ENCODE measurements at regions not wholly inside any gene's neighbourhood (a gene's known extent, or its start where the extent isn't known, plus 50 kb on each side); places are given as distances from the start of the nearest gene placed in this dataset.

DNA sequence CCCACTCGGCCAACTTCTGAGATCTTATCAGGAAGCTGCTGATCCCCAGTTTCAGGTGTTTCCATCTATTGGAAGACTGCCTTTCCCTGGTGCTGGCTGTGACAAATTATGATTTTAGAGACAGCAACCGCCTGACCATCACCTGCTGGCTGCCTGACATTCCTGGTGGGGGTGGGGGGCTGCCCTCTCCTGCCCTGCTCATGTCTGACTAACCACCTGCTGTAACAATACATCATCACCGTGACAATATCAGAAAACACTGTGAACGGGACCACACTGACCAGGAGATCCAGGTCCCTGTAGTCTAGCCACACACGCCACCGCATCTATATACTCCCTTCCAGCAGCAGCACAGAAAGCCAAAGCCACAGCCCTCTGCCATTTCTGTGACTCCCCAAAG is 537.5 kb downstream of the QKI start:
- DNase-seq (ENCODE audit: low read depth in 2 of 2): no peak

DNA sequence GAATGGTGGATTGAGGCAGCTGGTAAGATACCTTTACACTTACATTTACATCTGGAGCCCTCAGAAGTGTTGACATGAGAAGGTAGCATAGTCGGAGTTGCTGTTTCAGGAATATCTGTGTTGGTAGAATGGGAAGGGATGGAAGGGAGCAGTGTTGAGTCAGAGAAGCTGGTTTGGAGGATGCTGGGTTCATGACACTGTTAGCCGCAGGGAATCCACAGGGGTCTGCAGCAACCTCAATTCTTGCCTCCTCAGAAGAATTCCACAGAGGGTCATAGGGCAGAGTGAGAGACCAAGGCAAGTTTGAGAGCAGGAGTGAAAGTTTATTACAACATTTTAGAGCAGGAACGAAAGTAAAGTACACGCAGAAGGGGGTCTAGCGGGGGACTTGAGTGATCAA is 536.8 kb downstream of the QKI start:
- DNase-seq (ENCODE audit: low read depth in 2 of 2): no peak

- DNase-seq (ENCODE audit: low read depth in 2 of 2): no peak
Observed at GRCh38 chr6:163950159-163950558, 535.6 kb downstream of the QKI start.

GRCh38 chr6:163949431-163949830 is 534.9 kb downstream of the QKI start:
- DNase-seq (ENCODE audit: low read depth in 2 of 2): no peak

- DNase-seq (ENCODE audit: low read depth in 2 of 2): no peak
Observed at GRCh38 chr6:163948250-163948649, 533.7 kb downstream of the QKI start.

GRCh38 chr6:163947276-163947675 is 532.8 kb downstream of the QKI start:
- no peak for DNase-seq (ENCODE audit: low read depth in 2 of 2)

- no peak for DNase-seq (ENCODE audit: low read depth in 2 of 2)
Observed at GRCh38 chr6:163946437-163946836, 531.9 kb downstream of the QKI start.

- DNase-seq (ENCODE audit: low read depth in 2 of 2): no peak
Observed at GRCh38 chr6:163945808-163946207, 531.3 kb downstream of the QKI start.

DNA sequence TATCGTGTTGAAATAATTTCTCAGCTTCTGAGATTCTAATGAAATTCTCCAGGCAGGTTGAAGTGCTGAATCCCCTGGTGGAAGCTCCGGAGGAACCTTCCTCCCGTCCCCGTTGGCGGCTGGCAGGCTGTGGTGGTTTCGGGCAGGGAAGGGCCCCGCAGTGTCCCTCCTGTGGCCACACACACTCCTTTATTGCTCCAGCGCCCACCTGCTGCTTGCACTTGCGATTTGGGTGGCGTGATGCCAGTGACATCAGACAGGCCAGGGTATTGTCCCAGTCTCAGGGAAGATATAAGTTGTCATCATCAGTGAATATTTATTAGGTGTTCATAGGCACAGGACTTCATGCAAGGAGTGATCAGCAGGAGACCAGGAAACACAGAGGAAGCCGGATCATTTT is 530.4 kb downstream of the QKI start:
- no peak for DNase-seq (ENCODE audit: low read depth in 2 of 2)

DNA sequence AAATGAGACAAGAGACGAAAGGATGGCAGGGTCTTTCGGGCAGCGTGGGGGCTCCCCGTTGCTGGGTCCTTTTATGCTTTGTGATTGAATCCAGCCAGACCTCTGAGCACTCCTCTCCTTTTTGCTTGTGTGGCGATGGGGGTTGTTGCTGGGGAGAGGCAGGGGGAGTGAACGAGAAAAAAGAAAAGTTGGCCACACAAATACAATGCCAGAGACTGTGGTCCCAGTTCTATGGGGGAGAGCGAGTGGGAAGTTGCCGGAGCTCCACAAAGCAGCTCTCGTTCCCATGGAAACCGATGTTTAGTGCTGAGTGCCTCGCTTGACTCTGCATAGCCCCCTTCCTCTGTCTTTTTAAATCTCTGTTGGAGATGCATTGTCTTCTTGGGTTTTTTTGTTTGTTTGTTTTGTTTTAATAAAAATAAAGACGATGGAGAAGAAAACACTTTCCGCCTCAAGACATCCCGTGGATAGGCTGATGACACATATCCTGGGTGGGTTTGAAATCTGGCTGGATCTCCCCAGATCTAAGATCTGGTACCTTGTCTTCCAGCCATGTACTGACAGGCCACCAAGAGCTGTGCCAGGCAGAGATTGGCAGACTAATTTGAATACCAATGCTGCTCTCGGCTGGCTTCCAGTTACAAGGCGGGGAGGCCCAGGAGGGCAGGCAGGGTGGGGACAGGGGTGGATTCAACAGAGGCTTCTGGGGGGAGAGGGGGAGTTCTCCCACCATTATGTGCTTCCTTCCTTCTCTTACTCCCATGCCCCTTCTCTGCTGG is 529.3 kb downstream of the QKI start:
- no peak for DNase-seq (ENCODE audit: low read depth in 2 of 2)

DNA sequence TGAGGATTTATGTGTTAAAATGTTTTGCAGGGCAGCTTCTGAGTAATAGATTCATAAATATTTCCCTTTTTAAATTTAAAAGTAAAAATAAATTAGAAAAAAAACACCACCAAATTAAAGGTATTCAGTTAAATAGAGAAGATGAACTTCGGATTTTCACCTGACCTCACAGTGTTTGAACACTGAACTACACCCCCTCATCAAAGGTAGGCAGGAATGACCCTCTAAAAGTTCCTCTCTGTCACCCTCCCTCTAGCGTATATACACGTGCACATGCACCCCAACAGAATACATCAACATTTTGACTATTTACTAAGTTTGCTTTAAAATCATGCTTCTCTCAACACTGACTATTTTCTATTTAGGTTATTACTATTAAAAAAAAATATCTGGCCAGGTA is 528.3 kb downstream of the QKI start:
- no peak for DNase-seq (ENCODE audit: low read depth in 2 of 2)

- no peak for DNase-seq (ENCODE audit: low read depth in 2 of 2)
Observed at GRCh38 chr6:163941624-163941976, 527.1 kb downstream of the QKI start.

- no peak for DNase-seq (ENCODE audit: low read depth in 2 of 2)
Observed at GRCh38 chr6:163940705-163941623, 526.4 kb downstream of the QKI start.

GRCh38 chr6:163937071-163937470 is 522.6 kb downstream of the QKI start:
- no peak for DNase-seq (ENCODE audit: low read depth in 2 of 2)

GRCh38 chr6:163935158-163935762 is 520.7 kb downstream of the QKI start:
- no peak for DNase-seq (ENCODE audit: low read depth in 2 of 2)

GRCh38 chr6:163930012-163930411 is 515.5 kb downstream of the QKI start:
- DNase-seq (ENCODE audit: low read depth in 2 of 2): no peak

- no peak for DNase-seq (ENCODE audit: low read depth in 2 of 2)
Observed at GRCh38 chr6:163929538-163929937, 515.0 kb downstream of the QKI start.

DNA sequence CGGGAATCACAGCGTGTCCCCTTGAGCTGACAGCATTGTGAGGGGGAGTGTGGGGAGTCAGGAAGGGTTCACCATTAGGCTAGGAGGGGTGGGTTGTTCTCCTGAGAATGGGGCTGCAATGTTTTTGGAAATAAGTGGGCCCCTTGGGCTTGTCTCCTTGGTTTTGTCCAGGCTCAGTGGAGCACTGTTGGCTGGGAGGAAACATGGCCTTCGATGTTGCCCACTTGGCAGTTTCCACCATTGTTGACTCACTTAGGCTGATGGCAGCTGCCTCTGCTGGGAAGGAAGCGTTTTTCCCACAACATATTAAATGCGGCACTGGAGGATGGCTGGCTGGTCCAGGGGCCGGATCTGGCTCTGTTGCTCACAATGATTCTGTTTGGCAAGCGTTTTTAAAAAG is 512.1 kb downstream of the QKI start:
- DNase-seq (ENCODE audit: low read depth in 2 of 2): no peak

GRCh38 chr6:163925839-163926238 is 511.3 kb downstream of the QKI start:
- no peak for DNase-seq (ENCODE audit: low read depth in 2 of 2)

- no peak for DNase-seq (ENCODE audit: low read depth in 2 of 2)
Observed at GRCh38 chr6:163923658-163924411, 509.3 kb downstream of the QKI start.

GRCh38 chr6:163922562-163922961 is 508.0 kb downstream of the QKI start:
- DNase-seq (ENCODE audit: low read depth in 2 of 2): no peak

GRCh38 chr6:163919652-163920051 is 505.1 kb downstream of the QKI start:
- no peak for DNase-seq (ENCODE audit: low read depth in 2 of 2)

Data from stimulated activated CD8-positive, alpha-beta memory T cell treated with anti-CD3 and anti-CD28 coated beads, Interleukin-7, amount 100 ng/mL, for 1 hour (primary cell).